Trophoblast cell (in vitro differentiated cells and primary cell): ENCODE measurements at regions not wholly inside any gene's neighbourhood (a gene's known extent, or its start where the extent isn't known, plus 50 kb on each side); places are given as distances from the start of the nearest gene placed in this dataset.

Source experiments
- DNase-seq, 2 donors: peaks; one replicate each; pipeline ENCODE4 v3.0.0-alpha.2; 2016
- H2AFZ ChIP-seq: 2 replicates; pipeline ENCODE4 v1.6.1; 2013; ENCODE audit warnings: low read length, moderate library complexity, mild to moderate bottlenecking; ENCODE audit not compliant: insufficient read depth, poor library complexity
- H2AK5ac ChIP-seq: 2 replicates; pipeline ENCODE4 v1.6.1; 2013; ENCODE audit warnings: mild to moderate bottlenecking, low read length
- H2BK120ac ChIP-seq: 2 replicates; pipeline ENCODE4 v1.6.1; 2013; ENCODE audit warnings: low read length, mild to moderate bottlenecking, moderate library complexity; ENCODE audit not compliant: insufficient read depth, poor library complexity
- H2BK12ac ChIP-seq: 2 replicates; pipeline ENCODE4 v1.6.1; 2013; ENCODE audit warnings: mild to moderate bottlenecking, low read length, moderate library complexity
- H2BK5ac ChIP-seq: 2 replicates; pipeline ENCODE4 v1.6.1; 2013; ENCODE audit warnings: low read length, low read depth, moderate library complexity, mild to moderate bottlenecking; ENCODE audit not compliant: poor library complexity
- H3K14ac ChIP-seq: 2 replicates; pipeline ENCODE4 v1.6.1; 2013; ENCODE audit warnings: mild to moderate bottlenecking, low read length
- H3K18ac ChIP-seq: 2 replicates; pipeline ENCODE4 v1.6.1; 2013; ENCODE audit warnings: mild to moderate bottlenecking, low read length
- H3K23ac ChIP-seq: 2 replicates; pipeline ENCODE4 v1.6.1; 2013; ENCODE audit warnings: low read length
- H3K27ac ChIP-seq: 2 replicates; pipeline ENCODE4 v1.5.1; 2013; ENCODE audit warnings: low read depth, mild to moderate bottlenecking, inconsistent platforms, low read length, moderate library complexity
- H3K27me3 ChIP-seq: 2 replicates; pipeline ENCODE4 v1.6.1; 2013; ENCODE audit warnings: inconsistent platforms, mild to moderate bottlenecking, low read length, moderate library complexity; ENCODE audit not compliant: insufficient read depth
- H3K36me3 ChIP-seq, 2 experiments: 1 replicate in 1 of 2; 2 replicates in 1 of 2; pipeline ENCODE4 v1.6.1; 2013; ENCODE audit warnings: low read length in 2 of 2, mild to moderate bottlenecking in 2 of 2, moderate library complexity in 1 of 2; ENCODE audit not compliant: insufficient read depth in 2 of 2, control insufficient read depth in 1 of 2
- H3K4ac ChIP-seq: 2 replicates; pipeline ENCODE4 v1.6.1; 2013; ENCODE audit warnings: low read depth, mild to moderate bottlenecking, low read length, moderate library complexity
- H3K4me1 ChIP-seq, 2 experiments: 1 replicate in 1 of 2; 2 replicates in 1 of 2; pipeline ENCODE4 v1.6.1; 2013; ENCODE audit warnings: low read length in 2 of 2, mild to moderate bottlenecking in 2 of 2, moderate library complexity in 1 of 2; ENCODE audit not compliant: insufficient read depth in 2 of 2, control insufficient read depth in 1 of 2
- H3K4me2 ChIP-seq: 2 replicates; pipeline ENCODE4 v1.6.1; 2013; ENCODE audit warnings: inconsistent platforms, mild to moderate bottlenecking, low read length, moderate library complexity
- H3K4me3 ChIP-seq: 2 replicates; pipeline ENCODE4 v1.5.1; 2013; ENCODE audit warnings: mild to moderate bottlenecking, low read depth, low read length, inconsistent platforms
- H3K79me1 ChIP-seq: one replicate; pipeline ENCODE4 v1.6.1; 2013; ENCODE audit warnings: low read length
- H3K79me2 ChIP-seq: 2 replicates; pipeline ENCODE4 v1.6.1; 2013; ENCODE audit warnings: low read length, mild to moderate bottlenecking; ENCODE audit not compliant: control insufficient read depth, insufficient read depth, poor library complexity
- H3K9ac ChIP-seq: 2 replicates; pipeline ENCODE4 v1.6.1; 2013; ENCODE audit warnings: mild to moderate bottlenecking, low read length
- H3K9me3 ChIP-seq: 2 replicates; pipeline ENCODE4 v1.6.1; 2013; ENCODE audit warnings: low read depth, mild to moderate bottlenecking, control low read depth, inconsistent platforms, low read length; ENCODE audit not compliant: insufficient read depth
- H4K12ac ChIP-seq: 2 replicates; pipeline ENCODE4 v1.6.1; 2013; ENCODE audit warnings: low read depth, mild to moderate bottlenecking, low read length, moderate library complexity
- H4K8ac ChIP-seq: 2 replicates; pipeline ENCODE4 v1.6.1; 2013; ENCODE audit warnings: low read depth, mild to moderate bottlenecking, low read length, moderate library complexity
- H4K91ac ChIP-seq: one replicate; pipeline ENCODE4 v1.6.1; 2013; ENCODE audit warnings: low read depth, mild to moderate bottlenecking, low read length, moderate library complexity
- WGBS: extraction: QIAGEN DNeasy Blood & Tissue Kit; methylation state at CpG from one replicate; pipeline ENCODE4 v1.1.7; 2013; ENCODE audit warnings: missing lambda C conversion rate; ENCODE audit not compliant: insufficient read length, insufficient coverage; ENCODE audit errors: extremely low coverage; 5-methylcytosine and 5-hydroxymethylcytosine counted together

DNA sequence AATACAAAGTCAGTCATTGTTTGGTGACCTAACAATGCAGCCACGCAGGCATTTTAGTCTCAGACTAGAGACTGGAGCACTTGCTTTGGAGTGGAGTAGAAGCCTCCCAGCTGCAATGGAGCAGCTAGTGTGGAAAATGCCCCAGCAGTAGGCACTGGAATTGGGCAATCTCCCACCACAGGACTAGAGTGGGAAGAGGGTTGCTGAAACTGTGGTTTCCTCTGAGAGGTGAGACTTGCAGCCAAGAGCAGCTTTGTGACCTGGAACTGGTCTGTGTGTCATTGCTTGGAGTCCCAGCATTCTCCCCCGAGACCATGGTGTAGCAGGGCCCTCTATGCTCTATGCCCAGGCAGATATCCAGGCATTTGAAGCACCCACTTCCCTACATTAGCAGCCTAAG, 556.3 kb downstream of the UQCRFS1 start:
- Histone ChIP-seq H2BK120ac (no peak overlapping the region), H2AK5ac (no peak overlapping the region), H2BK5ac (no peak overlapping the region), H2BK12ac (no peak overlapping the region), H3K36me3 (peaks cover 0 to 3% of the 10 kb centered on the region in 2 experiments), H3K79me1 (no peaks in the 10 kb centered on the region), H3K4me3 (no peak overlapping the region), H3K18ac (no peak overlapping the region), H3K9me3 (no peaks in the 10 kb centered on the region), H2AFZ (no peak overlapping the region), H3K14ac (no peak overlapping the region), H3K9ac (no peak overlapping the region), H4K12ac (no peak overlapping the region), H3K4me2 (no peak overlapping the region), H3K4me1 (no peaks in the 10 kb centered on the region), H3K4ac (no peak overlapping the region), H3K79me2 (no peaks in the 10 kb centered on the region), H3K23ac (no peak overlapping the region), H3K27ac (no peak overlapping the region), H3K27me3 (no peaks in the 10 kb centered on the region), H4K91ac (no peak overlapping the region), H4K8ac (no peak overlapping the region)
- no CpG with 5 or more reads among the region's 2 CpGs for WGBS
- no peak for DNase-seq

DNA sequence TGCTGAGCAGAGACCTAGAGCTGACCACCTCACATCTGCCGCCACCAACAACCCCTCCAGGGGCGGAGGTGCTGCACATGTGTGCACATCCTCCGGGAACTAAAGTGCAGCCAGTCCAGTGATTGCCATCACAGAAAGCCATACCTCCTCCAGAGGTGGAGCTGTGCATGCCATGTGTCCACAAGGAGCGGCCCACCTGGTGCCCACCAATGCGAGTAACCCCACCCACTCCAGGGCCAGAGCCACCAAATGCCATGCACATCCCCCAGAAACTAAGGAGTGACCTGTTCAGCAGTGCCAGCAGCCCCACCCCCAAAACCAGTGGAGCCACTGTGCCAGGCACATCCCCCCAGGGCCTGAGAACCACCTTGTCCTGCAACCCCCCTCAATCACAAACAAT, 557.9 kb downstream of the UQCRFS1 start:
- Histone ChIP-seq H3K4me2 (no peak overlapping the region), H3K79me2 (no peaks in the 10 kb centered on the region), H3K36me3 (peaks cover 0 to 3% of the 10 kb centered on the region in 2 experiments), H3K4ac (no peak overlapping the region), H3K27ac (no peak overlapping the region), H3K18ac (no peak overlapping the region), H3K4me3 (no peak overlapping the region), H3K4me1 (peaks cover 0 to 4% of the 10 kb centered on the region in 2 experiments), H3K27me3 (no peaks in the 10 kb centered on the region), H3K9ac (no peak overlapping the region), H4K8ac (no peak overlapping the region), H3K9me3 (no peaks in the 10 kb centered on the region), H2AK5ac (no peak overlapping the region), H3K14ac (no peak overlapping the region), H4K91ac (no peak overlapping the region), H2BK120ac (no peak overlapping the region), H3K23ac (no peak overlapping the region), H4K12ac (no peak overlapping the region), H2BK12ac (no peak overlapping the region), H2AFZ (no peak overlapping the region), H3K79me1 (no peaks in the 10 kb centered on the region), H2BK5ac (no peak overlapping the region)
- no peak for DNase-seq
- no CpG with 5 or more reads among the region's 5 CpGs for WGBS

DNA sequence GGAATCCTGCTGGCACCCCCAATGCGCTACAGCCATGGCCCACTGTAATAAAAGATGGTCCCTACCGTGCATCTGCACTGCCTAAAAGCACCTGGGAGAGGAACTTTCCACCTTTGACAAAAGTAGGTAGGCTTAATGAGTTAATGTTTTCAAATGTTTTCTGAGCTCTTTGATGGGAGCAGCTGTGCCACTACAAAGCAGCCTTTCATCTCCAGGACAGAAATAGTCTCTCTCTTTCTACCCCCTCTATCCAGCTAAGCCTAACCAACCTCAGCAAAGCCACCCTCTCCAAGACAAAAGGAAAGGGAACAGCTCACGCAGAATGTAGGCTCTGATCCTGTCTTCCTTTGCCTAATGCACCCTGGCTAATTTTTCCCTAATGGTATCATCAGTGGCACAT, 560.2 kb downstream of the UQCRFS1 start:
- no peak overlapping the region for H2BK5ac ChIP-seq
- H2BK12ac ChIP-seq, result no peak overlapping the region
- H4K12ac ChIP-seq, result no peak overlapping the region
- H3K36me3 ChIP-seq, result peaks cover 0 to 3% of the 10 kb centered on the region in 2 experiments
- no peak overlapping the region for H3K9ac ChIP-seq
- no peak overlapping the region for H3K4me2 ChIP-seq
- H3K79me2 ChIP-seq, result no peaks in the 10 kb centered on the region
- DNase-seq, result no peak
- no peak overlapping the region for H3K4me3 ChIP-seq
- peaks cover 0 to 6% of the 10 kb centered on the region in 2 experiments for H3K4me1 ChIP-seq
- no peak overlapping the region for H3K18ac ChIP-seq
- H3K27ac ChIP-seq, result no peak overlapping the region
- no peaks in the 10 kb centered on the region for H3K27me3 ChIP-seq
- no peak overlapping the region for H3K14ac ChIP-seq
- H4K91ac ChIP-seq, result no peak overlapping the region
- no peak overlapping the region for H3K4ac ChIP-seq
- no peak overlapping the region for H3K23ac ChIP-seq
- WGBS, result no CpG with 5 or more reads among the region's 3 CpGs
- H2BK120ac ChIP-seq, result no peak overlapping the region
- H2AK5ac ChIP-seq, result no peak overlapping the region
- H3K79me1 ChIP-seq, result no peaks in the 10 kb centered on the region
- no peak overlapping the region for H2AFZ ChIP-seq
- no peaks in the 10 kb centered on the region for H3K9me3 ChIP-seq
- H4K8ac ChIP-seq, result no peak overlapping the region

DNA sequence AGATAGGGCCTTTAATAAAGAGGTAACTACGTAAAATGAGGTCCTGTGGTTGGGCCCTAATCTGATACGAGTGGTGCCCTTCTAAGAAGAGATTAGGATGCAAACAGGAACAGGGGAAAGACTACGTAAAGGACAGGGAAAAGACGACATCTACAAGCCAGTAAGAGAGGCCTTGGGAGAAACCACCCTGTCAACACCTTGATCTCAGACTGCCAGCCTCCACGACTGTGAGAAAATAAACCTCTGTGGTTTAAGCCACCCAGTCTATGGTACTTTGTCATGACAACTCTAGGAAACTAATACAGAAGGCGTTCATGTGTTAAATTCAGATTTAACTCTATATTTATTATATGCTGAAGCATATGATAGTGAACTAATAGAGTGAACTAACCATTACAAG, 566.3 kb downstream of the UQCRFS1 start:
- H3K36me3 ChIP-seq, result no peaks in the 10 kb centered on the region
- H3K23ac ChIP-seq, result no peak overlapping the region
- WGBS, result no CpG with 5 or more reads among the region's 6 CpGs
- H3K18ac ChIP-seq, result no peak overlapping the region
- H3K4me1 ChIP-seq, result peaks cover 0 to 6% of the 10 kb centered on the region in 2 experiments
- H3K27me3 ChIP-seq, result no peaks in the 10 kb centered on the region
- no peak overlapping the region for H3K4me2 ChIP-seq
- no peak overlapping the region for H4K91ac ChIP-seq
- no peaks in the 10 kb centered on the region for H3K79me1 ChIP-seq
- H3K9me3 ChIP-seq, result no peaks in the 10 kb centered on the region
- H3K27ac ChIP-seq, result no peak overlapping the region
- no peak overlapping the region for H4K8ac ChIP-seq
- DNase-seq, result no peak
- H2BK12ac ChIP-seq, result no peak overlapping the region
- no peak overlapping the region for H2AK5ac ChIP-seq
- no peak overlapping the region for H4K12ac ChIP-seq
- no peak overlapping the region for H2BK120ac ChIP-seq
- no peak overlapping the region for H2BK5ac ChIP-seq
- H3K4me3 ChIP-seq, result no peak overlapping the region
- H2AFZ ChIP-seq, result no peak overlapping the region
- H3K79me2 ChIP-seq, result no peaks in the 10 kb centered on the region
- no peak overlapping the region for H3K14ac ChIP-seq
- H3K9ac ChIP-seq, result no peak overlapping the region
- H3K4ac ChIP-seq, result no peak overlapping the region
